SIG-M5 (cell line): ENCODE measurements at regions not wholly inside any gene's neighbourhood (a gene's known extent, or its start where the extent isn't known, plus 50 kb on each side); places are given as distances from the start of the nearest gene placed in this dataset.
"Not testable (repeated sequence)": the region's sequence is repeated elsewhere in the genome, so short reads cannot be mapped to it uniquely, and the experiment has no call there.

Source experiments
- DNase-seq: peaks from one replicate; lab custom pipeline; 2025; lab: John Stamatoyannopoulos, UW

GRCh38 chr13:58495668-58496067 is 864.1 kb downstream of the PCDH17 start:
- no peak for DNase-seq

GRCh38 chr13:58500938-58501337 is 869.4 kb downstream of the PCDH17 start:
- no peak for DNase-seq

GRCh38 chr13:58504202-58504700 is 872.7 kb downstream of the PCDH17 start:
- DNase-seq, result not testable (repeated sequence)

DNA sequence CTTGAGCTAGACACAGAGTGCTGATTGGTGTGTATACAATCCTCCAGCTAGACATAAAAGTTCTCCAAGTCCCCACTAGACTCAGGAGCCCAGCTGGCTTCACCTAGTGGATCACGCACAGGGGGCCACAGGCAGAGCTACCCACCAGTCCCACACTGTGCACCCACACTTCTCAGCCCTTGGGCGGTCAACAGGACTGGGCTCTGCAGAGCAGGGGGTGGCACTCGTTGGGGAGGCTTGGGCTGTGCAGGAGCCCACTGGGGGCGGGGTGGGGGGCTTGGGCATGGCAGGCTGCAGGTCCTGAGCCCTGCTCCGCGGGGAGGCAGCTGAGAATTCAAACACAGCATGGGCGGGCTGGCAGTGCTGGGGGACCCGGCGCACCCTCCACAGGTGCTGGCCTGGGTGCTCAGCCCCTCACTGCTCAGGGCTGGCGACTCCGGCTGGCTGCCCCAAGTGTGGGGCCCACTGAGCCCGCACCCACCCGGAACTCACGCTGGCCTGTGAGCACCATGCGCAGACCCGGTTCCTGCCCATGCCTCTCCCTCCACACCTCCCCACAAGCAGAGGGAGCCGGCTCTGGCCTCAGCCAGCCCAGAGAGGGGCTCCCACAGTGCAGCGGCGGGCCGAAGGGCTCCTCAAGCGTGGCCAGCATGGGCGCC is 873.8 kb downstream of the PCDH17 start:
- DNase-seq, result not testable (repeated sequence)

DNA sequence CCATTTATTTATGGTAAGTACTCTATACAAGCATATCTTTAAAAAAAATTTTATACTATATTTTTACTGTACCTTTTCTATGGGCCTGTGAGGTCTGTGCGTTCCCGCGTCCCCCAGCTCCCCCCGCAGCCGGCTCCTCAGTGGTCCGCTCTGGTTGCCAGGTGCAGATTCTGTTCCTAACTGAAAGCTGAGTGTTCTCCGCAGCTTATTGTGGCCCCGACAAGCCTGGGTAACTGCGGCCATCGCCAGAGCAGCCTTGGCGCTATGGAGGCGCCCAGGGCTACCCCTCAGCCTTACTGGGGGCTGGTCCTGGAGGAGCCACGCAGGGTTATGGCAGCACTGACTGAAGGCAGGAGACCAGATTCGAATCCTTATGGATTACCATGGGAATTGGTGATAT is 896.8 kb downstream of the PCDH17 start:
- DNase-seq, result no peak

DNA sequence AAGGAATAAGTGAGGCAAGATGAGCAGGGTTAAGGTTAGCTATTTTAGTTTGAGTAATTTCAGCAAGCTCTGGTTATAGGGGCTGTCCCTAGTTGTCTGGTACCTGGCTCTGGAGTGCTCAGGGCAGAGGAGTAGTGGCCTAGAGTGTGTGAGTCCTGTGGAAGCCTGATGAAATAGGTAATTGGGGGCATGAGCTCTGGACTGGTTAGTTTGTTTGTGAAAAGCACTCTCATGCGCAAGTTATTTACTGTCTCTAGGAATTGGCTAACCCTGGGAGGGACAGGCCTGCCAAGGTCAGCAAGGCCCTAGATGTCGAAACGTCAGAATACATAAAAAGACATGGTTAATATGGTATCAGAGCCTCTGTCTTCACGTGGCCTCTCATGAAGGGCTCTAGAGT is 900.1 kb downstream of the PCDH17 start:
- DNase-seq, result no peak

DNA sequence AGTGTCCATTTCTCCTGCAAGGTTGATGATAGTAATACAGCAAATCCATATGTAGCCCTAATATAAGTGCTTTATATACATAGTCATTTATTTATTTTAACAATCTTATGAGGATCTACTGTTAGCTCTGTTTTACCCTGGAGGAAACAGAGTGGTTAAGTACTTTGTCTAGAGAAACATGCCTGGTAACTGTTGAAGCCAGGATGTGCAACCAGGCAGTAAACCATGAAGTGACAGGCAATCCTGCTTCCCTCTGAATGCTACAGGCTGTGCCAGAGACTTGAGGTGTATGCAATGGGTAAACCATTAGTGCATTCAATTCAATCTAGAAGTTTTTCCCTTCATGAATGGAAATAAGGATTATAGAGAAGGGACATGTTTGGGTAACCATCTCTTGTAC is 911.0 kb downstream of the PCDH17 start:
- DNase-seq, result no peak

- no peak for DNase-seq
These were observed 915.9 kb downstream of the PCDH17 start for GRCh38 chr13:58547419-58547818.

- DNase-seq, result no peak
These were observed 934.6 kb downstream of the PCDH17 start for GRCh38 chr13:58566176-58566575.

- peak; percentile 31 for DNase-seq
These were observed 942.2 kb downstream of the PCDH17 start for GRCh38 chr13:58573743-58574142.

DNA sequence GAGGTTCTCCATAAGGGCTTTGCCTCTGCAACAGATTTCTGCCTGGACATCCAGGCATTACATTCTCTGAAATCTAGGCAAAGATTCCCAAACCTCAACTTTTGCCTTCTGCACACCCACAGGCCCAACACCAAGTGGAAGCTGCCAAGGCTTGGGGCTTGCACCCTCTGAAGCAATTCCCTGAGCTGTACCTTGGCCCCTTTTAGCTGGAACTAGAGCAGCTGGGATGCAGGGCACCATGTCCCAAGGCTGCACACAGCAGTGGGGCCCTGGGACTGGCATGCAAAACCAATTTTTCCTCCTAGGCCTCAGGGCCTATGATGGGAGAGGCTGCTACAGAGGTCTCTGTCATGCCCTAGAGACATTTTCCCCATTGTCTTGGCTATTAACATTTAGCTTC is 943.2 kb downstream of the PCDH17 start:
- DNase-seq, result no peak

GRCh38 chr13:58579468-58579867 is 947.9 kb downstream of the PCDH17 start:
- no peak for DNase-seq

- no peak for DNase-seq
These were observed 952.4 kb downstream of the PCDH17 start for GRCh38 chr13:58583966-58584365.

DNA sequence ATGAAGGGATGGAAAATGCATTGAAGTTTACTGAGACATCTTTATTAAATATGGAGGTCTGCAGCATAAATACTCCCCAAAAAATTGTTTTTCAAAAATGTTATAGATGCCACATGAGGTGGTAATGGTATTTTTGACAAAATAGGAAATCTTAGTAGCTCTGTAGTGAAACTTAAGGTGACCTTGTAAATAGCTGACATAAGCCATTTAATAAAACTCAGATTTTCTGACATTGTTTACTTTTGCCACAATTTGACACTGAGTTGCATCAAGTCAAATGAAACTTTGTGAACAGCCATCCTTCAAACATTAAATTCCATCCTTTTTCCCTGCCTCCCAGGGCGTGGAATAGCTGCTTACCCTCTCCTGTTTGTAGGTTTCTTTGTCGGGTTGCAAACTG is 953.1 kb downstream of the PCDH17 start:
- no peak for DNase-seq

DNA sequence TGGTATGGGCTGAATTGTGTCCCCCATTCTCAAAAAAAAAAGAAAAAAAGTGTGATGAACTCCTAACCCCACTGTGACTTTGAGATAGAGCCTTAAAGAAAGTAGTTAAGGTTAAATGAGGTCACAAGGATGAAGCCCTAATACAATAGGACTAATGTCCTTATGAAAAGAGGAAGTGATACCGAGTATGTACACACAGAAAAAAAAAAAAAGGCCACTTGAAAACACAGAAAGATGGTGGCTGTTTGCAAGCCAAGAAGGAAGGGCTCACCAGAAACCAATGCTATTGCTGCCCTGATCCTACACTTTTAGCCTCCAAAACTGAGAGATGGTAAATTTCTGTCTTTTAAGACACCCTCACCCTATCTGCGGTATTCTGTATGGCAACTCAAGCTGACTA is 955.6 kb downstream of the PCDH17 start:
- peak; percentile 40 for DNase-seq

DNA sequence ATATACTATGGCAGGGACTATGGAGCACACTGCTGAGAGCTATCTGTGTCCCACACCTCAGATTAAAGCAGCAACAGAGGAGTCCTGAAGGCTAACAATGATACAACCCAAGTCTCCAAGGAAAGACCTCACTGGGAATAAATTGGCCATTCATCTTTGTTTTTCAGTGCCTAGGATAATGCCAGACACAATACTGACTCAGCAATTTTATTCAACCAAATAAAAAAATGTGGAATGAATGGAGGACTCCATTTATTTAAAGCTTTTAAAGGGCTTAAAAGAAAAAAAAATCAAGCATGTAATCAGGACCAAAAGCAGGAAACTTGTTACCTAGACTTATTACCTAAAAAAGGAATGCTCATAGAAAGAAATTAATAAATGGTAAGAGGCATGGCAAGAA is 960.5 kb downstream of the PCDH17 start:
- no peak for DNase-seq

- DNase-seq, result no peak
These were observed 961.2 kb downstream of the PCDH17 start for GRCh38 chr13:58592786-58593185.

- no peak for DNase-seq
These were observed 963.4 kb downstream of the PCDH17 start for GRCh38 chr13:58594747-58595600.

DNA sequence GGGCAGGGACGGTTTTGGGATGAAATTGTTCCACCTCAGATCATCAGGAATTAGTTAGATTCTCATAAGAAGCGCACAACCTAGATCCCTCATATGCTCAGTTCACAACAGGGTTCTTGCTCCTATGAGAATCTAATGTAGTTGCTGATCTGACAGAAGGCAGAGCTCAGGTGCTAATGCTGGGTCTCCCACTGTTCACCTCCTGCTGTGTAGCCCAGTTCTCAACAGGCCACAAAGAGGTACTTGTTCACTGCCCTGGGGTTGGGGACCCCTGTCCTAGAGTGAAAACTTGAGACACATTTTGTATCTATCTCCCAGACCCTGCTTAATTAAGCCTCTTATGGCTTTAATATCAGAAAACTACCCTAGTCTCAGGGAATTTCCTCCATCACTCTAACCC is 966.0 kb downstream of the PCDH17 start:
- DNase-seq, result no peak

- DNase-seq, result no peak
These were observed 966.7 kb downstream of the PCDH17 start for GRCh38 chr13:58598241-58598640.

DNA sequence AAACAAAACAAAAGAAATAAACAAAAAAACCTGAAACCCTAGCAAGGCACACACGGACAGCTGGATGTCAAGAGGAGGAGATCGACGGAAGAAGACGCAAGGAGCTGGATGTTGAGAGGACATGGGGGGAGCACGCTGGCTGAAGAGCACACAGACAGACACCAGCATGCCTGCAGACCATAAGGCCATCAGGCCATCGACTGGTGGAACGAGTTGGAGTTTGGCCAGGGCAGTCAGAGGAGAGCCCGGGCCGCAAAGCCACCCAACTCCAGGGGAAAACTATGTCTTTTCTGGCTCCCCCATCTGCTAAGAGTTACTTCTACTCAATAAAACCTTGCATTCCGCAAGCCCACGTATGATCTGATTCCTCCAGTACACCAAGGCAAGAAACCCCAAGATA is 979.6 kb downstream of the PCDH17 start:
- DNase-seq, result no peak

- DNase-seq, result no peak
These were observed 986.5 kb downstream of the PCDH17 start for GRCh38 chr13:58617880-58618665.
